Lung (tissue), 11 donors: ENCODE measurements at regions not wholly inside any gene's neighbourhood (a gene's known extent, or its start where the extent isn't known, plus 50 kb on each side); places are given as distances from the start of the nearest gene placed in this dataset.

Experiments used
- ATAC-seq: fragments of 200-7000 bp; cut with Tn5 transposase; one replicate; pipeline ENCODE4 v1.9.1; 2020; ENCODE audit warnings: moderate number of reproducible peaks; ENCODE audit not compliant: insufficient read depth, low FRiP score
- DNase-seq, 3 donors: peaks; one replicate each; pipeline ENCODE4 v3.0.0-alpha.2; 2013 to 2017
- H3K27ac ChIP-seq, 2 donors: one replicate each; pipeline ENCODE4 v1.5.1; 2013; ENCODE audit warnings: mild to moderate bottlenecking in 2 of 2, moderate library complexity in 2 of 2, control low read depth in 1 of 2, inconsistent platforms in 1 of 2, low read depth in 1 of 2, low read length in 1 of 2
- H3K27me3 ChIP-seq, 3 donors: one replicate each; pipeline ENCODE4 v1.5.1; 2013; ENCODE audit warnings: low read length in 2 of 3; ENCODE audit not compliant: control insufficient read depth in 3 of 3, insufficient read depth in 3 of 3
- H3K36me3 ChIP-seq, 4 donors: one replicate each; pipeline ENCODE4 v1.5.1; 2013; ENCODE audit warnings: low read length in 4 of 4, mild to moderate bottlenecking in 1 of 4, moderate library complexity in 1 of 4; ENCODE audit not compliant: control insufficient read depth in 4 of 4, insufficient read depth in 4 of 4
- H3K4me1 ChIP-seq, 5 donors: one replicate each; pipeline ENCODE4 v1.5.1; 2013; ENCODE audit warnings: low read length in 5 of 5, mild to moderate bottlenecking in 2 of 5, moderate library complexity in 1 of 5; ENCODE audit not compliant: control insufficient read depth in 5 of 5, insufficient read depth in 5 of 5
- H3K4me3 ChIP-seq: one replicate; pipeline ENCODE4 v1.5.1; 2013; ENCODE audit warnings: mild to moderate bottlenecking, control low read depth, moderate library complexity
- H3K9ac ChIP-seq, 2 donors: one replicate each; pipeline ENCODE4 v1.5.1; 2013; ENCODE audit warnings: low read length in 2 of 2, control low read depth in 1 of 2; ENCODE audit not compliant: insufficient read depth in 1 of 2
- H3K9me3 ChIP-seq, 4 donors: one replicate each; pipeline ENCODE4 v1.5.1; 2013; ENCODE audit warnings: low read length in 3 of 4, mild to moderate bottlenecking in 1 of 4, moderate library complexity in 1 of 4; ENCODE audit not compliant: control insufficient read depth in 4 of 4, insufficient read depth in 3 of 4
- WGBS, 2 donors: extraction: QIAGEN DNeasy Blood & Tissue Kit; methylation state at CpG; one replicate each; pipeline ENCODE4 v1.1.7; 2013; 5-methylcytosine and 5-hydroxymethylcytosine counted together
- TF ChIP-seq, protein P1 (sequence below): IDR thresholded peaks from 2 replicates; pipeline ENCODE4 v1.5.1; 2012; ENCODE audit warnings: mild to moderate bottlenecking; ENCODE audit errors: control extremely low read depth, extremely low read depth
- donor health status: control.
- donor health status: control.
- donor health status: Bipolar disorder and iron deficiency.
- donor health status: healthy.
- donor health status: DM: yes; HTN: yes; CAD: no.

DNA sequence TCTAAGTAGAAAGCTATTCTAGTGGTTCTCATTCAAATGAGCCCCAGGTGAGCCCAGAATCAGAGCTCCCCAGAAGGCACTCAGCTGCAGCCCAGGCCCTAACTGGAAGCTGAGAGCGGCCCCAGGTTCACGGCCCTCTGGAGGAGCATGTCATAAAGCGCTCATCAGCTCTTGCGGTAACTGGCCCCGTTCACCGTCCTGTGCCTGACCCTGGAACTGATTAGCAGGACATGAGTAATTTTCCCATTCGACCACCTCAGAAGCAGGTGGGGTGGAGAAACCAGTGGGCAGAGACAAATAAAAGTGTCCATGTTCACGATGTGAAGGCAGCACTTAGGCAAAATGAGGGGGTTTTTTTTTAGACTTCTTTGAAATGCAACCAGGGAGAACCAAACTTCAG is 136.1 kb upstream of the LYZL2 start:
- ATAC-seq (no peak), DNase-seq (no peak)
- Histone ChIP-seq H3K9ac (no peak overlapping the region), H3K36me3 (no peaks in the 10 kb centered on the region), H3K9me3 (peaks cover 0 to 8% (median 2%) of the 10 kb centered on the region in 4 donors), H3K4me3 (no peak overlapping the region), H3K27ac (no peak overlapping the region), H3K27me3 (no peaks in the 10 kb centered on the region), H3K4me1 (no peaks in the 10 kb centered on the region)
- TF ChIP-seq, protein P1, sequence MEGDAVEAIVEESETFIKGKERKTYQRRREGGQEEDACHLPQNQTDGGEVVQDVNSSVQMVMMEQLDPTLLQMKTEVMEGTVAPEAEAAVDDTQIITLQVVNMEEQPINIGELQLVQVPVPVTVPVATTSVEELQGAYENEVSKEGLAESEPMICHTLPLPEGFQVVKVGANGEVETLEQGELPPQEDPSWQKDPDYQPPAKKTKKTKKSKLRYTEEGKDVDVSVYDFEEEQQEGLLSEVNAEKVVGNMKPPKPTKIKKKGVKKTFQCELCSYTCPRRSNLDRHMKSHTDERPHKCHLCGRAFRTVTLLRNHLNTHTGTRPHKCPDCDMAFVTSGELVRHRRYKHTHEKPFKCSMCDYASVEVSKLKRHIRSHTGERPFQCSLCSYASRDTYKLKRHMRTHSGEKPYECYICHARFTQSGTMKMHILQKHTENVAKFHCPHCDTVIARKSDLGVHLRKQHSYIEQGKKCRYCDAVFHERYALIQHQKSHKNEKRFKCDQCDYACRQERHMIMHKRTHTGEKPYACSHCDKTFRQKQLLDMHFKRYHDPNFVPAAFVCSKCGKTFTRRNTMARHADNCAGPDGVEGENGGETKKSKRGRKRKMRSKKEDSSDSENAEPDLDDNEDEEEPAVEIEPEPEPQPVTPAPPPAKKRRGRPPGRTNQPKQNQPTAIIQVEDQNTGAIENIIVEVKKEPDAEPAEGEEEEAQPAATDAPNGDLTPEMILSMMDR = no peak
- 90 to 92% methylated on average over 8 of the region's 8 CpGs for WGBS, 2 donors

DNA sequence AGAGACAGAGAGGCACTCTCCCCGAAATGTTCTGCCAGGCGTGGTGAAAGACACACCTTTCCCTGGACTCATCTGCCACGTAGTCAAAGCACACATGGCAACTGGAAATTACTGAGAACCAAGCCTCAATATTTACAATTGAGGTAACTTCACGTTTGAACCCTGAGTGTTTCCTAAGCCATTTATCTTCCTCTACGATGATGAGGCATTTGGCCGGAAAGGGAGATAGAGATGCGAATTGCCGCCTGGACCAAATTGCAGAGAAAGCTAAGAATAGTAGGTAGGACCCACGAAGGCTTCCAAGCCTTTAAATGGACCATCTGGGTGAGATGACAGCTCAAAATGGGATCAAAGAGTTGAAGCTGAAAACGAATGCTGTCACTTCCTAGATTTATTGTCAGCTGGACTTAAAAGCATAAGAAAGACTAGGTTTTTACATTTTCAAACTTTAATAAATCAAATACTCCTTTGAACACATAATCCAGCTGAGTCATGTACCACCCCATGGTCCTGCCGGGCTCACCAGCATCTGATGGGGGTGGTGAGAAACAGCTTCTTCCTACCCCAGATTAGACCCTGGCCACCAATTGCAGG is 135.6 kb upstream of the LYZL2 start:
- DNase-seq (no peak), ATAC-seq (no peak)
- Histone ChIP-seq H3K9ac (no peak overlapping the region), H3K4me3 (no peak overlapping the region), H3K36me3 (no peaks in the 10 kb centered on the region), H3K27ac (no peak overlapping the region), H3K4me1 (no peaks in the 10 kb centered on the region), H3K27me3 (no peaks in the 10 kb centered on the region), H3K9me3 (peaks cover 0 to 7% (median 1%) of the 10 kb centered on the region in 4 donors)
- TF ChIP-seq, protein P1 = no peak
- WGBS, 2 donors = 74 to 81% methylated on average over 11 of the region's 11 CpGs

DNA sequence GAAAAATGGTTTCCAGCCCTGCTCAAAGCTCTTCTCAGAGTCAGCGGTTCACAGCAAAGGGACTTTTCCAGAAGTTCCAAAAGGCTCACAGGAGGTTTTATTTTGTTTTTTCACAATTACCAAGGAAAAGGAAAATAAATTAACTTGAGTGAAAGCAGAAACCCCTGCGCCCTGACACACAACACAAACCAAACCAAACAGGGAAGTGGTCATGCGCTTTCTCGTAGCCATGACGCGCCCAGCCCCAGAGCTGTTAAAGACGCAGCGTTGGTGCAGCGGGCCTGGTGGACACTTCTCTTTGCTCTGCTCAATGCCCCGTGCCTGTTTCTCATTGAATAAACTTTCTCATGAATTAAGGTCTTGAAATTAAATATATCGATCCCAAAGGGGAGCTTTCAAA is 134.4 kb upstream of the LYZL2 start:
- H3K9ac ChIP-seq = no peak overlapping the region
- H3K27me3 ChIP-seq = no peaks in the 10 kb centered on the region
- H3K4me3 ChIP-seq = no peak overlapping the region
- H3K27ac ChIP-seq = no peak overlapping the region
- no peak for DNase-seq
- H3K36me3 ChIP-seq = no peaks in the 10 kb centered on the region
- H3K4me1 ChIP-seq = no peaks in the 10 kb centered on the region
- H3K9me3 ChIP-seq = peaks cover 0 to 2% (median 0%) of the 10 kb centered on the region in 4 donors
- no peak for ATAC-seq
- 38 to 71% methylated on average over 11 of the region's 11 CpGs for WGBS, 2 donors
- TF ChIP-seq, protein P1 = no peak

DNA sequence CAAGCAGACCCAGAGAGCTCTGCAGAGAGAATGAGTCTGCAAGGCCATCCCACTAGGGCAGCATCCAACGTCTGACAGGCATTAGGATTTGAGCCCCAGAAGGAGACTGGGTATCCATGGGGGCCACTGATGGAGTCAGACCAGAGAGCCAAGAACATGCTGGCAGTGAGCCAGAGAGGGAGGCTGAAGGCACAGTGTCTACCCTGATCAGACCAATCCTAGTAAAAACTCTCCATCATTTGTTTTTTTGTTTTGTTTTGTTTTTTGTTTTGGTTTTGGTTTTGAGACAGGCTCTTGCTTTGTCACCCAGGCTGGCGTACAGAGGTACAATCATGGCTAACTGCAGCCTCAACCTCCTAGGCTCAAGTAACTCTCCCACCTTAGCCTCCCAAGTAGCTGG is 133.1 kb upstream of the LYZL2 start:
- Histone ChIP-seq H3K9ac (no peak overlapping the region), H3K27me3 (no peaks in the 10 kb centered on the region), H3K36me3 (no peaks in the 10 kb centered on the region), H3K9me3 (no peaks in the 10 kb centered on the region), H3K4me3 (no peak overlapping the region), H3K27ac (no peak overlapping the region), H3K4me1 (no peaks in the 10 kb centered on the region)
- WGBS, 2 donors = 88 to 91% methylated on average over 2 of the region's 2 CpGs
- no peak for ATAC-seq
- peak in 1 of 3 donors; percentile 31 for DNase-seq
- TF ChIP-seq, protein P1 = no peak
